ENCODE measurements at regions not wholly inside any gene's neighbourhood (a gene's known extent, or its start where the extent isn't known, plus 50 kb on each side); places are given as distances from the start of the nearest gene placed in this dataset.
"Not testable (repeated sequence)": the region's sequence is repeated elsewhere in the genome, so short reads cannot be mapped to it uniquely, and the experiment has no call there.

- not testable (repeated sequence) for H3K36me3 ChIP-seq (ENCODE audit: insufficient read depth, low read length); H3K4me3 Mint-ChIP-seq (ENCODE audit: unreplicated experiment); DNase-seq (ENCODE audit: low read depth); H3K27me3 Mint-ChIP-seq (ENCODE audit: low read depth, unreplicated experiment); H3K4me1 Mint-ChIP-seq (ENCODE audit: low read depth, unreplicated experiment); H2AFZ ChIP-seq (ENCODE audit: low read depth, low read length); H3K79me2 ChIP-seq (ENCODE audit: insufficient read depth, low read length); H3K27ac ChIP-seq (ENCODE audit: low read depth, low read length); H3K4me2 ChIP-seq (ENCODE audit: low read length); H3K9me3 ChIP-seq (ENCODE audit: insufficient read depth, low read depth, low read length); H3K4me3 ChIP-seq (ENCODE audit: insufficient read depth, low read depth, low read length); H3K36me3 Mint-ChIP-seq (ENCODE audit: low read depth, unreplicated experiment); H4K20me1 ChIP-seq (ENCODE audit: insufficient read depth, low read length); FAIRE-seq; H3K27ac Mint-ChIP-seq (ENCODE audit: unreplicated experiment); H3K27me3 ChIP-seq (ENCODE audit: insufficient read depth, low read length); H3K9ac ChIP-seq (ENCODE audit: low read length); H3K4me1 ChIP-seq (ENCODE audit: insufficient read depth, low read length)
- peaks cover 18% of the 10 kb centered on the region for H3K9me3 Mint-ChIP-seq (ENCODE audit: unreplicated experiment)
These were observed 1065.1 kb downstream of the RPIA start for GRCh38 chr2:89756616-89757015.

GRCh38 chr2:89758332-89759026 lies 1067.0 kb downstream of the RPIA start:
- H3K9me3 ChIP-seq (ENCODE audit: insufficient read depth, low read depth, low read length), result peaks cover 13% of the 10 kb centered on the region
- H3K36me3 ChIP-seq (ENCODE audit: insufficient read depth, low read length); H3K4me1 ChIP-seq (ENCODE audit: insufficient read depth, low read length); H3K36me3 Mint-ChIP-seq (ENCODE audit: low read depth, unreplicated experiment); H3K27me3 Mint-ChIP-seq (ENCODE audit: low read depth, unreplicated experiment); H3K27ac ChIP-seq (ENCODE audit: low read depth, low read length); H3K4me3 ChIP-seq (ENCODE audit: insufficient read depth, low read depth, low read length); H3K4me3 Mint-ChIP-seq (ENCODE audit: unreplicated experiment); DNase-seq (ENCODE audit: low read depth); H4K20me1 ChIP-seq (ENCODE audit: insufficient read depth, low read length); H3K79me2 ChIP-seq (ENCODE audit: insufficient read depth, low read length); FAIRE-seq; H2AFZ ChIP-seq (ENCODE audit: low read depth, low read length); H3K4me2 ChIP-seq (ENCODE audit: low read length); H3K27ac Mint-ChIP-seq (ENCODE audit: unreplicated experiment); H3K4me1 Mint-ChIP-seq (ENCODE audit: low read depth, unreplicated experiment); H3K27me3 ChIP-seq (ENCODE audit: insufficient read depth, low read length); H3K9ac ChIP-seq (ENCODE audit: low read length): not testable (repeated sequence)
- peaks cover 18% of the 10 kb centered on the region for H3K9me3 Mint-ChIP-seq (ENCODE audit: unreplicated experiment)

- H3K27me3 Mint-ChIP-seq (ENCODE audit: low read depth, unreplicated experiment); H3K36me3 Mint-ChIP-seq (ENCODE audit: low read depth, unreplicated experiment); H2AFZ ChIP-seq (ENCODE audit: low read depth, low read length); H3K4me1 Mint-ChIP-seq (ENCODE audit: low read depth, unreplicated experiment); H3K79me2 ChIP-seq (ENCODE audit: insufficient read depth, low read length); H3K4me2 ChIP-seq (ENCODE audit: low read length); H3K36me3 ChIP-seq (ENCODE audit: insufficient read depth, low read length); H3K27me3 ChIP-seq (ENCODE audit: insufficient read depth, low read length); H3K27ac ChIP-seq (ENCODE audit: low read depth, low read length); H4K20me1 ChIP-seq (ENCODE audit: insufficient read depth, low read length); FAIRE-seq; H3K27ac Mint-ChIP-seq (ENCODE audit: unreplicated experiment); H3K4me1 ChIP-seq (ENCODE audit: insufficient read depth, low read length); H3K4me3 Mint-ChIP-seq (ENCODE audit: unreplicated experiment); DNase-seq (ENCODE audit: low read depth); H3K4me3 ChIP-seq (ENCODE audit: insufficient read depth, low read depth, low read length); H3K9ac ChIP-seq (ENCODE audit: low read length): not testable (repeated sequence)
- H3K9me3 Mint-ChIP-seq (ENCODE audit: unreplicated experiment), result peaks cover 25% of the 10 kb centered on the region
- peaks cover 19% of the 10 kb centered on the region for H3K9me3 ChIP-seq (ENCODE audit: insufficient read depth, low read depth, low read length)
These were observed 1069.3 kb downstream of the RPIA start for GRCh38 chr2:89760762-89761161.

- H3K4me1 Mint-ChIP-seq (ENCODE audit: low read depth, unreplicated experiment); H3K4me1 ChIP-seq (ENCODE audit: insufficient read depth, low read length); H2AFZ ChIP-seq (ENCODE audit: low read depth, low read length); H3K36me3 Mint-ChIP-seq (ENCODE audit: low read depth, unreplicated experiment); H3K36me3 ChIP-seq (ENCODE audit: insufficient read depth, low read length); DNase-seq (ENCODE audit: low read depth); H3K79me2 ChIP-seq (ENCODE audit: insufficient read depth, low read length); H3K9ac ChIP-seq (ENCODE audit: low read length); H4K20me1 ChIP-seq (ENCODE audit: insufficient read depth, low read length); H3K4me3 ChIP-seq (ENCODE audit: insufficient read depth, low read depth, low read length); H3K4me3 Mint-ChIP-seq (ENCODE audit: unreplicated experiment); H3K27ac Mint-ChIP-seq (ENCODE audit: unreplicated experiment); H3K27me3 Mint-ChIP-seq (ENCODE audit: low read depth, unreplicated experiment); H3K4me2 ChIP-seq (ENCODE audit: low read length); H3K27ac ChIP-seq (ENCODE audit: low read depth, low read length); H3K27me3 ChIP-seq (ENCODE audit: insufficient read depth, low read length); FAIRE-seq: not testable (repeated sequence)
- peaks cover 19% of the 10 kb centered on the region for H3K9me3 ChIP-seq (ENCODE audit: insufficient read depth, low read depth, low read length)
- peaks cover 29% of the 10 kb centered on the region for H3K9me3 Mint-ChIP-seq (ENCODE audit: unreplicated experiment)
These were observed 1069.7 kb downstream of the RPIA start for GRCh38 chr2:89761171-89761570.

- H3K27me3 Mint-ChIP-seq (ENCODE audit: low read depth, unreplicated experiment); H2AFZ ChIP-seq (ENCODE audit: low read depth, low read length); H3K4me1 ChIP-seq (ENCODE audit: insufficient read depth, low read length); H3K36me3 ChIP-seq (ENCODE audit: insufficient read depth, low read length); H3K27me3 ChIP-seq (ENCODE audit: insufficient read depth, low read length); FAIRE-seq; H3K4me3 ChIP-seq (ENCODE audit: insufficient read depth, low read depth, low read length); H3K4me3 Mint-ChIP-seq (ENCODE audit: unreplicated experiment); H4K20me1 ChIP-seq (ENCODE audit: insufficient read depth, low read length); DNase-seq (ENCODE audit: low read depth); H3K4me1 Mint-ChIP-seq (ENCODE audit: low read depth, unreplicated experiment); H3K4me2 ChIP-seq (ENCODE audit: low read length); H3K27ac Mint-ChIP-seq (ENCODE audit: unreplicated experiment); H3K27ac ChIP-seq (ENCODE audit: low read depth, low read length); H3K79me2 ChIP-seq (ENCODE audit: insufficient read depth, low read length); H3K9ac ChIP-seq (ENCODE audit: low read length); H3K36me3 Mint-ChIP-seq (ENCODE audit: low read depth, unreplicated experiment): not testable (repeated sequence)
- H3K9me3 ChIP-seq (ENCODE audit: insufficient read depth, low read depth, low read length), result peaks cover 14% of the 10 kb centered on the region
- peaks cover 30% of the 10 kb centered on the region for H3K9me3 Mint-ChIP-seq (ENCODE audit: unreplicated experiment)
These were observed 1070.4 kb downstream of the RPIA start for GRCh38 chr2:89761863-89762262.

GRCh38 chr2:89762461-89763253 lies 1071.2 kb downstream of the RPIA start:
- not testable (repeated sequence) for H3K36me3 Mint-ChIP-seq (ENCODE audit: low read depth, unreplicated experiment); H3K4me1 Mint-ChIP-seq (ENCODE audit: low read depth, unreplicated experiment); H3K27me3 ChIP-seq (ENCODE audit: insufficient read depth, low read length); H3K4me3 Mint-ChIP-seq (ENCODE audit: unreplicated experiment); H3K4me2 ChIP-seq (ENCODE audit: low read length); H3K36me3 ChIP-seq (ENCODE audit: insufficient read depth, low read length); H3K79me2 ChIP-seq (ENCODE audit: insufficient read depth, low read length); FAIRE-seq; H3K27ac Mint-ChIP-seq (ENCODE audit: unreplicated experiment); H2AFZ ChIP-seq (ENCODE audit: low read depth, low read length); H4K20me1 ChIP-seq (ENCODE audit: insufficient read depth, low read length); H3K27ac ChIP-seq (ENCODE audit: low read depth, low read length); H3K27me3 Mint-ChIP-seq (ENCODE audit: low read depth, unreplicated experiment); H3K4me1 ChIP-seq (ENCODE audit: insufficient read depth, low read length); H3K9ac ChIP-seq (ENCODE audit: low read length); H3K4me3 ChIP-seq (ENCODE audit: insufficient read depth, low read depth, low read length); DNase-seq (ENCODE audit: low read depth)
- H3K9me3 Mint-ChIP-seq (ENCODE audit: unreplicated experiment), result peaks cover 29% of the 10 kb centered on the region
- H3K9me3 ChIP-seq (ENCODE audit: insufficient read depth, low read depth, low read length), result peaks cover 14% of the 10 kb centered on the region
